HEK293 (cell line): ENCODE measurements at regions not wholly inside any gene's neighbourhood (a gene's known extent, or its start where the extent isn't known, plus 50 kb on each side); places are given as distances from the start of the nearest gene placed in this dataset.

ENCODE experiments used
- SP3 ChIP-seq: fragments of 450-650 bp; formaldehyde crosslinking; IDR thresholded peaks from 2 replicates; pipeline ENCODE4 v1.5.1; 2016; ENCODE audit warnings: missing biosample characterization, missing genetic modification characterization
- ZNF16 ChIP-seq: fragments of 450-650 bp; formaldehyde crosslinking; IDR thresholded peaks from 2 replicates; pipeline ENCODE4 v1.5.1; 2016; ENCODE audit warnings: low read depth, missing biosample characterization, missing genetic modification characterization
- ZNF184 ChIP-seq: fragments of 450-650 bp; IDR thresholded peaks from 2 replicates; pipeline ENCODE4 v1.5.1; 2018; ENCODE audit warnings: missing biosample characterization, mild to moderate bottlenecking, missing genetic modification characterization
- ZNF366 ChIP-seq: fragments of 450-650 bp; formaldehyde crosslinking; conservative IDR thresholded peaks from 2 replicates; pipeline ENCODE4 v1.5.1; 2016; ENCODE audit warnings: missing biosample characterization, missing genetic modification characterization
- ZNF585B ChIP-seq: fragments of 450-650 bp; formaldehyde crosslinking; IDR thresholded peaks from 2 replicates; pipeline ENCODE4 v1.5.1; 2016; ENCODE audit warnings: missing biosample characterization, missing genetic modification characterization
- ZNF610 ChIP-seq: fragments of 450-650 bp; formaldehyde crosslinking; IDR thresholded peaks from 2 replicates; pipeline ENCODE4 v1.5.1; 2016; ENCODE audit warnings: missing biosample characterization, missing genetic modification characterization, borderline replicate concordance
- ZNF747 ChIP-seq: fragments of 450-650 bp; formaldehyde crosslinking; IDR thresholded peaks from 2 replicates; pipeline ENCODE4 v1.5.1; 2016; ENCODE audit warnings: missing biosample characterization, missing genetic modification characterization
- TF ChIP-seq, protein P1 (sequence below): fragments of 450-650 bp; formaldehyde crosslinking; IDR thresholded peaks from 2 replicates; pipeline ENCODE4 v1.5.1; 2016; ENCODE audit warnings: missing biosample characterization, missing genetic modification characterization
- TF ChIP-seq, protein P2 (sequence below): fragments of 450-650 bp; formaldehyde crosslinking; IDR thresholded peaks from 2 replicates; pipeline ENCODE4 v1.5.1; 2016; ENCODE audit warnings: missing biosample characterization, missing genetic modification characterization

DNA sequence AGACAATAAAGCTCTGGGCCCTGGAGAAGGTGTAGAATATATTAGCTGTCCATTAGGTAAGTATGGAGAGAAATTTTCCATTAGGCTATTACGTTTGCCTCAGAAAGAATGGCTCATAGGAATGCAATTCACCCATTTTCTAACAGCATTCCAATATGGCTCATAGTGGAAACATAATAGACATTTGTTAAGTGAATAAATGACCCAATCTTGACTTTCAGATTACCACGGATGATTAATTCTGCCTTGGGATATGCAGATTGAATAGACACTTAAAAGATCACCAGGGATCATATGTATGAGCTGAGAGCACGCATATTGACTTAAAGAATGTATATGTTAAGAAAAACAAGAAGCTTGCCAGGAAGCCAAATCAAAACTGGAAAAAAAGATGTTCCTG, 209.1 kb upstream of the CDYL start:
- TF ChIP-seq, protein P1, sequence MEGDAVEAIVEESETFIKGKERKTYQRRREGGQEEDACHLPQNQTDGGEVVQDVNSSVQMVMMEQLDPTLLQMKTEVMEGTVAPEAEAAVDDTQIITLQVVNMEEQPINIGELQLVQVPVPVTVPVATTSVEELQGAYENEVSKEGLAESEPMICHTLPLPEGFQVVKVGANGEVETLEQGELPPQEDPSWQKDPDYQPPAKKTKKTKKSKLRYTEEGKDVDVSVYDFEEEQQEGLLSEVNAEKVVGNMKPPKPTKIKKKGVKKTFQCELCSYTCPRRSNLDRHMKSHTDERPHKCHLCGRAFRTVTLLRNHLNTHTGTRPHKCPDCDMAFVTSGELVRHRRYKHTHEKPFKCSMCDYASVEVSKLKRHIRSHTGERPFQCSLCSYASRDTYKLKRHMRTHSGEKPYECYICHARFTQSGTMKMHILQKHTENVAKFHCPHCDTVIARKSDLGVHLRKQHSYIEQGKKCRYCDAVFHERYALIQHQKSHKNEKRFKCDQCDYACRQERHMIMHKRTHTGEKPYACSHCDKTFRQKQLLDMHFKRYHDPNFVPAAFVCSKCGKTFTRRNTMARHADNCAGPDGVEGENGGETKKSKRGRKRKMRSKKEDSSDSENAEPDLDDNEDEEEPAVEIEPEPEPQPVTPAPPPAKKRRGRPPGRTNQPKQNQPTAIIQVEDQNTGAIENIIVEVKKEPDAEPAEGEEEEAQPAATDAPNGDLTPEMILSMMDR (tag by site-specific recombination) = no peak
- TF ChIP-seq ZNF585B (tag by site-specific recombination) = no peak
- no peak for TF ChIP-seq ZNF610 (tag by site-specific recombination)
- no peak for TF ChIP-seq ZNF747 (tag by site-specific recombination)
- no peak for TF ChIP-seq ZNF366 (tag by site-specific recombination)
- no peak for TF ChIP-seq ZNF184 (tag by site-specific recombination)
- no peak for TF ChIP-seq SP3 (tag by site-specific recombination)
- TF ChIP-seq ZNF16 (tag by site-specific recombination) = no peak
- TF ChIP-seq, protein P2, sequence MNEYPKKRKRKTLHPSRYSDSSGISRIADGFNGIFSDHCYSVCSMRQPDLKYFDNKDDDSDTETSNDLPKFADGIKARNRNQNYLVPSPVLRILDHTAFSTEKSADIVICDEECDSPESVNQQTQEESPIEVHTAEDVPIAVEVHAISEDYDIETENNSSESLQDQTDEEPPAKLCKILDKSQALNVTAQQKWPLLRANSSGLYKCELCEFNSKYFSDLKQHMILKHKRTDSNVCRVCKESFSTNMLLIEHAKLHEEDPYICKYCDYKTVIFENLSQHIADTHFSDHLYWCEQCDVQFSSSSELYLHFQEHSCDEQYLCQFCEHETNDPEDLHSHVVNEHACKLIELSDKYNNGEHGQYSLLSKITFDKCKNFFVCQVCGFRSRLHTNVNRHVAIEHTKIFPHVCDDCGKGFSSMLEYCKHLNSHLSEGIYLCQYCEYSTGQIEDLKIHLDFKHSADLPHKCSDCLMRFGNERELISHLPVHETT (tag by site-specific recombination) = no peak
